H9 (cell line): ENCODE measurements at regions not wholly inside any gene's neighbourhood (a gene's known extent, or its start where the extent isn't known, plus 50 kb on each side); places are given as distances from the start of the nearest gene placed in this dataset.

Experiments
- DNase-seq: peaks from one replicate; pipeline ENCODE4 v3.0.0-alpha.2; 2017
- H2AFZ ChIP-seq: one replicate; pipeline ENCODE4 v1.6.1; 2013; ENCODE audit warnings: mild to moderate bottlenecking, low read length, control low read depth, moderate library complexity
- H2AK5ac ChIP-seq: 2 replicates; pipeline ENCODE4 v1.6.1; 2013; ENCODE audit warnings: low read length, control low read depth, mixed read lengths; ENCODE audit not compliant: insufficient read length
- H2BK120ac ChIP-seq: one replicate; pipeline ENCODE4 v1.6.1; 2013; ENCODE audit warnings: low read depth, mild to moderate bottlenecking, low read length, control low read depth, inconsistent platforms; ENCODE audit not compliant: poor library complexity, severe bottlenecking
- H2BK12ac ChIP-seq: 2 replicates; pipeline ENCODE4 v1.6.1; 2013; ENCODE audit warnings: low read length, control low read depth, mixed read lengths, low read depth; ENCODE audit not compliant: insufficient read length
- H2BK15ac ChIP-seq: 2 replicates; pipeline ENCODE4 v1.6.1; 2013; ENCODE audit warnings: low read depth, low read length, control low read depth
- H2BK20ac ChIP-seq: one replicate; pipeline ENCODE4 v1.6.1; 2013; ENCODE audit warnings: low read depth, mild to moderate bottlenecking, low read length, control low read depth, inconsistent platforms; ENCODE audit not compliant: poor library complexity, severe bottlenecking
- H2BK5ac ChIP-seq: 2 replicates; pipeline ENCODE4 v1.6.1; 2013; ENCODE audit warnings: low read length, control low read depth, mixed read lengths; ENCODE audit not compliant: insufficient read length
- H3K14ac ChIP-seq: 2 replicates; pipeline ENCODE4 v1.6.1; 2013; ENCODE audit warnings: low read length, control low read depth; ENCODE audit not compliant: insufficient read depth
- H3K18ac ChIP-seq: 2 replicates; pipeline ENCODE4 v1.6.1; 2013; ENCODE audit warnings: low read depth, mild to moderate bottlenecking, mixed read lengths, low read length, control low read depth; ENCODE audit not compliant: insufficient read length
- H3K23ac ChIP-seq: 2 replicates; pipeline ENCODE4 v1.6.1; 2013; ENCODE audit warnings: low read length, control low read depth, mixed read lengths, low read depth; ENCODE audit not compliant: insufficient read length
- H3K23me2 ChIP-seq: 2 replicates; pipeline ENCODE4 v1.6.1; 2013; ENCODE audit warnings: low read depth, mild to moderate bottlenecking, mixed read lengths, low read length, control low read depth; ENCODE audit not compliant: insufficient read length, poor library complexity, severe bottlenecking
- H3K27ac ChIP-seq: 2 replicates; pipeline ENCODE4 v1.5.1; 2013; ENCODE audit warnings: low read length, control low read depth, mixed read lengths, low read depth; ENCODE audit not compliant: insufficient read length
- H3K27me3 ChIP-seq: 2 replicates; pipeline ENCODE4 v1.6.1; 2013; ENCODE audit warnings: low read length, control low read depth, inconsistent platforms; ENCODE audit not compliant: insufficient read depth
- H3K4ac ChIP-seq: 2 replicates; pipeline ENCODE4 v1.6.1; 2013; ENCODE audit warnings: low read depth, mild to moderate bottlenecking, control low read depth, inconsistent platforms, low read length, moderate library complexity
- H3K4me1 ChIP-seq: 2 replicates; pipeline ENCODE4 v1.6.1; 2013; ENCODE audit warnings: low read length, control low read depth, inconsistent platforms; ENCODE audit not compliant: insufficient read depth
- H3K4me2 ChIP-seq: 2 replicates; pipeline ENCODE4 v1.6.1; 2013; ENCODE audit warnings: low read length, control low read depth, mixed read lengths; ENCODE audit not compliant: insufficient read length, insufficient read depth
- H3K56ac ChIP-seq: 2 replicates; pipeline ENCODE4 v1.6.1; 2013; ENCODE audit warnings: low read depth, mild to moderate bottlenecking, mixed read lengths, low read length, control low read depth; ENCODE audit not compliant: insufficient read length
- H3K79me1 ChIP-seq: 2 replicates; pipeline ENCODE4 v1.6.1; 2013; ENCODE audit warnings: low read depth, mild to moderate bottlenecking, moderate library complexity, low read length, control low read depth, inconsistent platforms; ENCODE audit not compliant: insufficient read depth, poor library complexity, severe bottlenecking
- H3K79me2 ChIP-seq: 2 replicates; pipeline ENCODE4 v1.6.1; 2013; ENCODE audit warnings: low read length, control low read depth, inconsistent platforms; ENCODE audit not compliant: insufficient read depth
- H3K9ac ChIP-seq: 2 replicates; pipeline ENCODE4 v1.6.1; 2013; ENCODE audit warnings: low read length, control low read depth, mixed read lengths; ENCODE audit not compliant: insufficient read length; ENCODE audit errors: extremely low read depth
- H3K9me3 ChIP-seq: one replicate; pipeline ENCODE4 v1.6.1; 2013; ENCODE audit warnings: low read depth, low read length, inconsistent platforms; ENCODE audit not compliant: control insufficient read depth
- H3T11ph ChIP-seq: one replicate; pipeline ENCODE4 v1.6.1; 2013; ENCODE audit warnings: mild to moderate bottlenecking, low read length, control low read depth, inconsistent platforms
- H4K20me1 ChIP-seq: one replicate; pipeline ENCODE4 v1.6.1; 2013; ENCODE audit not compliant: control insufficient read depth, insufficient read length, insufficient read depth
- H4K5ac ChIP-seq: 2 replicates; pipeline ENCODE4 v1.6.1; 2013; ENCODE audit warnings: low read depth, mild to moderate bottlenecking, mixed read lengths, low read length, control low read depth; ENCODE audit not compliant: insufficient read length
- H4K8ac ChIP-seq: replicated peaks from 2 replicates; pipeline ENCODE4 v1.6.1; 2013; ENCODE audit warnings: low read length, control low read depth, mixed read lengths, low read depth; ENCODE audit not compliant: insufficient read length
- H4K91ac ChIP-seq: 2 replicates; pipeline ENCODE4 v1.6.1; 2013; ENCODE audit warnings: low read depth, mild to moderate bottlenecking, moderate library complexity, mixed read lengths, low read length, control low read depth; ENCODE audit not compliant: insufficient read length
- H3K27ac Mint-ChIP-seq, 3 experiments: 2 replicates in 2 of 3; 3 replicates in 1 of 3; pipeline ENCODE4 v1.8.0; 2020 to 2021; ENCODE audit warnings: mixed read lengths in 3 of 3, mild to moderate bottlenecking in 1 of 3, moderate library complexity in 1 of 3
- H3K27me3 Mint-ChIP-seq: 2 replicates; pipeline ENCODE4 v1.8.0; 2021; ENCODE audit warnings: low read depth, mild to moderate bottlenecking, moderate library complexity, mixed read lengths
- H3K36me3 Mint-ChIP-seq, 3 experiments: 2 replicates in 2 of 3; 3 replicates in 1 of 3; pipeline ENCODE4 v1.8.0; 2020 to 2021; ENCODE audit warnings: low read depth in 3 of 3, mixed read lengths in 3 of 3; ENCODE audit not compliant: insufficient read depth in 1 of 3
- H3K4me1 Mint-ChIP-seq, 2 experiments: 2 replicates each; pipeline ENCODE4 v1.8.0; 2020; ENCODE audit warnings: mixed read lengths in 2 of 2
- H3K4me3 Mint-ChIP-seq, 2 experiments: 2 replicates in 1 of 2; 3 replicates in 1 of 2; pipeline ENCODE4 v1.8.0; 2020 to 2021; ENCODE audit warnings: mild to moderate bottlenecking in 2 of 2, mixed read lengths in 2 of 2, moderate library complexity in 1 of 2
- H3K9me3 Mint-ChIP-seq, 2 experiments: 2 replicates in 1 of 2; 3 replicates in 1 of 2; pipeline ENCODE4 v1.8.0; 2020; ENCODE audit warnings: mild to moderate bottlenecking in 2 of 2, mixed read lengths in 2 of 2, moderate library complexity in 1 of 2
- WGBS: extraction: QIAGEN DNeasy Blood & Tissue Kit; methylation state at CpG from one replicate; pipeline ENCODE4 v1.1.7; 2013; ENCODE audit warnings: missing lambda C conversion rate, low lambda C conversion rate, mixed read lengths; ENCODE audit not compliant: insufficient read length; ENCODE audit errors: extremely low coverage; 5-methylcytosine and 5-hydroxymethylcytosine counted together
- TF ChIP-seq, protein P1 (sequence below): fragments of 200-600 bp; sonication (generic); conservative IDR thresholded peaks from 3 replicates; pipeline ENCODE4 v1.8.0; 2021; ENCODE audit warnings: antibody characterized with exemption, mild to moderate bottlenecking

DNA sequence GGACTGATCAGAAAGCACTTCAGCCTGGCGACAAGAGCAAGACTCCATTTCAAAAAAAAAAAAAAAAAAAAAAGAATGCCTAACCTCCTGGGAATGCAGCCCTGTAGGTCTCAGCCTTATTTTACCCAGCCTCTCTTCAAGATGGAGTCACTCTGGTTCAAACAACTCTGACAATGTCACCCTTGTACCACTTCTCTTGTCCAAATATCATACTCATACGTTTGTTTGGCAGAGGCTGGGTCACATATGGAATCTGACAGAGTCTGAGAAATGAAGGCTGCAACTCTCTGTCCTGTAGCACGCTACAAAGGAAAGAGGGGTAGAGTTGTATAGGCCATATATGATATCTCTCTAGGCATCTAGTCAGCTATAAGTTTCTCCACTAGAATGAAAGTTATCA lies 58.6 kb upstream of the GSAP start:
- no peak overlapping the region for H3K4me3 Mint-ChIP-seq
- H3K23me2 ChIP-seq, result no peaks in the 10 kb centered on the region
- peaks cover 6% of the 10 kb centered on the region; the same call in 1 of the 2 replicates for H3K4me1 ChIP-seq
- no peak overlapping the region for H2BK15ac ChIP-seq
- no peak overlapping the region for H3K23ac ChIP-seq
- peaks cover 9 to 10% of the 10 kb centered on the region in 2 experiments for H3K4me1 Mint-ChIP-seq
- no peak overlapping the region for H4K91ac ChIP-seq
- H3K79me1 ChIP-seq, result no peaks in the 10 kb centered on the region
- H4K5ac ChIP-seq, result no peak overlapping the region
- H3K79me2 ChIP-seq, result no peaks in the 10 kb centered on the region
- H3K4ac ChIP-seq, result no peak overlapping the region
- H2BK12ac ChIP-seq, result no peak overlapping the region
- H2AK5ac ChIP-seq, result no peak overlapping the region
- no peak overlapping the region for H3K27ac Mint-ChIP-seq
- no peak overlapping the region for H2BK120ac ChIP-seq
- H3K27me3 ChIP-seq, result no peaks in the 10 kb centered on the region
- no peak overlapping the region for H3K18ac ChIP-seq
- H3K9me3 ChIP-seq, result no peaks in the 10 kb centered on the region
- H3K14ac ChIP-seq, result no peak overlapping the region
- H2BK20ac ChIP-seq, result no peak overlapping the region
- H3K4me2 ChIP-seq, result no peak overlapping the region
- TF ChIP-seq, protein P1, sequence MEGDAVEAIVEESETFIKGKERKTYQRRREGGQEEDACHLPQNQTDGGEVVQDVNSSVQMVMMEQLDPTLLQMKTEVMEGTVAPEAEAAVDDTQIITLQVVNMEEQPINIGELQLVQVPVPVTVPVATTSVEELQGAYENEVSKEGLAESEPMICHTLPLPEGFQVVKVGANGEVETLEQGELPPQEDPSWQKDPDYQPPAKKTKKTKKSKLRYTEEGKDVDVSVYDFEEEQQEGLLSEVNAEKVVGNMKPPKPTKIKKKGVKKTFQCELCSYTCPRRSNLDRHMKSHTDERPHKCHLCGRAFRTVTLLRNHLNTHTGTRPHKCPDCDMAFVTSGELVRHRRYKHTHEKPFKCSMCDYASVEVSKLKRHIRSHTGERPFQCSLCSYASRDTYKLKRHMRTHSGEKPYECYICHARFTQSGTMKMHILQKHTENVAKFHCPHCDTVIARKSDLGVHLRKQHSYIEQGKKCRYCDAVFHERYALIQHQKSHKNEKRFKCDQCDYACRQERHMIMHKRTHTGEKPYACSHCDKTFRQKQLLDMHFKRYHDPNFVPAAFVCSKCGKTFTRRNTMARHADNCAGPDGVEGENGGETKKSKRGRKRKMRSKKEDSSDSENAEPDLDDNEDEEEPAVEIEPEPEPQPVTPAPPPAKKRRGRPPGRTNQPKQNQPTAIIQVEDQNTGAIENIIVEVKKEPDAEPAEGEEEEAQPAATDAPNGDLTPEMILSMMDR, result no peak
- H2BK5ac ChIP-seq, result no peak overlapping the region
- no peaks in the 10 kb centered on the region for H4K20me1 ChIP-seq
- no peak overlapping the region for H2AFZ ChIP-seq
- WGBS, result no CpG with 5 or more reads among the region's 3 CpGs
- no peak overlapping the region for H3K27ac ChIP-seq
- H3T11ph ChIP-seq, result no peak overlapping the region
- no peak for DNase-seq
- H3K9me3 Mint-ChIP-seq, result peaks cover 3 to 4% of the 10 kb centered on the region in 2 experiments; a peak in 4 of 5 replicates
- H3K36me3 Mint-ChIP-seq, result no peaks in the 10 kb centered on the region; a peak in 1 of 7 replicates
- no peak overlapping the region for H4K8ac ChIP-seq
- no peaks in the 10 kb centered on the region for H3K27me3 Mint-ChIP-seq
- H3K9ac ChIP-seq, result no peak overlapping the region
- H3K56ac ChIP-seq, result no peak overlapping the region
